SK-N-SH (cell line): ENCODE measurements at regions not wholly inside any gene's neighbourhood (a gene's known extent, or its start where the extent isn't known, plus 50 kb on each side); places are given as distances from the start of the nearest gene placed in this dataset.

ENCODE experiments used
- CTCF ChIP-seq: fragments of 200-600 bp; sonication (generic); IDR thresholded peaks from 2 replicates; pipeline ENCODE4 v1.6.1; 2017; ENCODE audit warnings: antibody characterized with exemption, mild to moderate bottlenecking, moderate library complexity
- MEF2A ChIP-seq: IDR thresholded peaks from 2 replicates; pipeline ENCODE4 v1.4.0; 2012; ENCODE audit warnings: low read depth, borderline replicate concordance
- PBX3 ChIP-seq: IDR thresholded peaks from 2 replicates; pipeline ENCODE4; 2012

DNA sequence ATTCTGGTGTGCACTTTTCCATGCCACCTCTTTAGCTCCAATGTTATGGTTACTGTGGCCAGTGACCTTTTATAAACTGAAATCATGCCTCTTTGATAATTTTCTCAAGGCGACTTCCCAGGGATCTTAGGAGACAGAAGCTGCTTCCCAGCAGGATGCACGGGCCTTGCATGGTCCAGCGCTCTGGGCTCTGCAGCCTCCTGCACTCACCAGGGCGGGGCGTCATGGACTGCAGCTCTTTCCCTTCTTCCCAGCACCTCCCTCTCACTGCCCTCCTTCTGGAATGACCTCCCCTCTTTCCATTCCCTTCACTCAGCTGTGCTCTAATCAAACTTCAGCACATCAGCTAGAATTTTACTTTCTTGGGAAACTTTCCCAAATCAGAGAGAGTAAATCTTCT, 318.3 kb downstream of the IRS2 start:
- TF ChIP-seq PBX3 (no peak), CTCF (no peak), MEF2A (no peak)
